GM21619 (cell line): ENCODE measurements at regions not wholly inside any gene's neighbourhood (a gene's known extent, or its start where the extent isn't known, plus 50 kb on each side); places are given as distances from the start of the nearest gene placed in this dataset.
"Not testable (repeated sequence)": the region's sequence is repeated elsewhere in the genome, so short reads cannot be mapped to it uniquely, and the experiment has no call there.

Experiments used
- ATAC-seq: cut with Tn5 transposase; IDR thresholded peaks from one replicate; pipeline ENCODE4 v1.9.1; 2021; ENCODE audit not compliant: unreplicated experiment

- not testable (repeated sequence) for ATAC-seq
Observed at GRCh38 chr14:105729825-105730368, 203.5 kb downstream of the TMEM121 start.

- not testable (repeated sequence) for ATAC-seq
Observed at GRCh38 chr14:105730731-105731130, 204.3 kb downstream of the TMEM121 start.

GRCh38 chr14:105731221-105731985, 205.0 kb downstream of the TMEM121 start:
- ATAC-seq, result not testable (repeated sequence)

- ATAC-seq, result no peak
Observed at GRCh38 chr14:105733081-105734065, 207.0 kb downstream of the TMEM121 start.

- ATAC-seq, result not testable (repeated sequence)
Observed at GRCh38 chr14:105734241-105734640, 207.9 kb downstream of the TMEM121 start.

GRCh38 chr14:105736331-105736730, 209.9 kb downstream of the TMEM121 start:
- not testable (repeated sequence) for ATAC-seq

GRCh38 chr14:105737504-105738246, 211.3 kb downstream of the TMEM121 start:
- no peak for ATAC-seq

- no peak for ATAC-seq
Observed at GRCh38 chr14:105738638-105739037, 212.3 kb downstream of the TMEM121 start.

- no peak for ATAC-seq
Observed at GRCh38 chr14:105739331-105740102, 213.1 kb downstream of the TMEM121 start.

- ATAC-seq, result not testable (repeated sequence)
Observed at GRCh38 chr14:105740272-105740671, 213.9 kb downstream of the TMEM121 start.

GRCh38 chr14:105740961-105741360, 214.6 kb downstream of the TMEM121 start:
- not testable (repeated sequence) for ATAC-seq

GRCh38 chr14:105741707-105742530, 215.5 kb downstream of the TMEM121 start:
- not testable (repeated sequence) for ATAC-seq

- ATAC-seq, result no peak
Observed at GRCh38 chr14:105742531-105742848, 216.1 kb downstream of the TMEM121 start.

- not testable (repeated sequence) for ATAC-seq
Observed at GRCh38 chr14:105742904-105743701, 216.7 kb downstream of the TMEM121 start.

GRCh38 chr14:105744213-105744787, 217.9 kb downstream of the TMEM121 start:
- ATAC-seq, result not testable (repeated sequence)

- ATAC-seq, result no peak
Observed at GRCh38 chr14:105745433-105746123, 219.2 kb downstream of the TMEM121 start.

GRCh38 chr14:105746124-105746514, 219.7 kb downstream of the TMEM121 start:
- no peak for ATAC-seq
